ENCODE measurements at regions not wholly inside any gene's neighbourhood (a gene's known extent, or its start where the extent isn't known, plus 50 kb on each side); places are given as distances from the start of the nearest gene placed in this dataset.

DNA sequence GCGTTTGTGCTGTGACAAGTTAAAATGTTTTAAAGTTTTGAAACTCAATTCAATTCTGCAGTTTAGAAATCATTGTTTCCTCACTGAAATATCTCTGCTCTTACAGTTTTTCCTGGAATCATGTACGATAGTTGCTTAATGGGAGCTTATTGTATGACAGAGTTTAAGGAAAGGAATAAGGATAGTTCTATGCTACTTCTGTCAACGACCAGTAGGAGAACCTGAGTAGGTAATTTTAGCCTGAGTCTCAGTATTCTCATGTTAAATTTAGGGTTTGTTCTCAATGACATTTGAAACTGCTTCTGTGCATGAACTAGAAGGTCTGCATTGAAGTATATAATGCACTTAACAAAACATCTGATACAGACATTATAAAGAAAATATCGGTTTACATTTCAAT, 361.1 kb downstream of the CPS1 start:
- DNase-seq (ENCODE audit: extremely low spot score, unreplicated experiment): no peak
- H3K36me3 Mint-ChIP-seq (ENCODE audit: unreplicated experiment): no peaks in the 10 kb centered on the region
- H3K9me3 Mint-ChIP-seq (ENCODE audit: unreplicated experiment): peaks cover 9% of the 10 kb centered on the region
- H3K27ac Mint-ChIP-seq (ENCODE audit: unreplicated experiment): no peak overlapping the region
- no peak overlapping the region for H3K4me3 Mint-ChIP-seq (ENCODE audit: unreplicated experiment)
- H3K27me3 Mint-ChIP-seq (ENCODE audit: unreplicated experiment): no peaks in the 10 kb centered on the region
- TF ChIP-seq, protein P1, sequence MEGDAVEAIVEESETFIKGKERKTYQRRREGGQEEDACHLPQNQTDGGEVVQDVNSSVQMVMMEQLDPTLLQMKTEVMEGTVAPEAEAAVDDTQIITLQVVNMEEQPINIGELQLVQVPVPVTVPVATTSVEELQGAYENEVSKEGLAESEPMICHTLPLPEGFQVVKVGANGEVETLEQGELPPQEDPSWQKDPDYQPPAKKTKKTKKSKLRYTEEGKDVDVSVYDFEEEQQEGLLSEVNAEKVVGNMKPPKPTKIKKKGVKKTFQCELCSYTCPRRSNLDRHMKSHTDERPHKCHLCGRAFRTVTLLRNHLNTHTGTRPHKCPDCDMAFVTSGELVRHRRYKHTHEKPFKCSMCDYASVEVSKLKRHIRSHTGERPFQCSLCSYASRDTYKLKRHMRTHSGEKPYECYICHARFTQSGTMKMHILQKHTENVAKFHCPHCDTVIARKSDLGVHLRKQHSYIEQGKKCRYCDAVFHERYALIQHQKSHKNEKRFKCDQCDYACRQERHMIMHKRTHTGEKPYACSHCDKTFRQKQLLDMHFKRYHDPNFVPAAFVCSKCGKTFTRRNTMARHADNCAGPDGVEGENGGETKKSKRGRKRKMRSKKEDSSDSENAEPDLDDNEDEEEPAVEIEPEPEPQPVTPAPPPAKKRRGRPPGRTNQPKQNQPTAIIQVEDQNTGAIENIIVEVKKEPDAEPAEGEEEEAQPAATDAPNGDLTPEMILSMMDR (IDR thresholded peaks at IDR 0.05): no peak
- H3K4me1 Mint-ChIP-seq (ENCODE audit: unreplicated experiment): no peaks in the 10 kb centered on the region

DNA sequence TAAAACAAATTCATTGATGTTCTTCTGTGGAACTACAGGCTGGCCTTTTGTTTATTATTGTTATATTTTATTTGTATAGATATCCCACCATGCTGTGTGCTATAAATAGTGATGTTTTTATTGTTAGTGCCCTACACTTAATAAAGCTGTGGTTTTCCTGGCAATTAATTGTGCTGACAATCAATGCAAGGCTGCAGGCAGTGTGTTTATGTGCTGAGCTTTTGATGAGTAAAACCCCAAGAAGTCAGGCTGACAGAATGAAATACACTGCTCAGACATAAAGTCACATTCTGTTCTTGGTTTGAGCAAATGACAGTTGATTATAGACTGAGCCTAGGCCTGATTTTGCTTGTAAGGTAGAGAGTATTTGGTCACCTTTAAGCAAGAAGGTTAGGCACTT, 362.7 kb downstream of the CPS1 start:
- no peak for DNase-seq (ENCODE audit: extremely low spot score, unreplicated experiment)
- TF ChIP-seq, protein P1 (IDR thresholded peaks at IDR 0.05): no peak

DNA sequence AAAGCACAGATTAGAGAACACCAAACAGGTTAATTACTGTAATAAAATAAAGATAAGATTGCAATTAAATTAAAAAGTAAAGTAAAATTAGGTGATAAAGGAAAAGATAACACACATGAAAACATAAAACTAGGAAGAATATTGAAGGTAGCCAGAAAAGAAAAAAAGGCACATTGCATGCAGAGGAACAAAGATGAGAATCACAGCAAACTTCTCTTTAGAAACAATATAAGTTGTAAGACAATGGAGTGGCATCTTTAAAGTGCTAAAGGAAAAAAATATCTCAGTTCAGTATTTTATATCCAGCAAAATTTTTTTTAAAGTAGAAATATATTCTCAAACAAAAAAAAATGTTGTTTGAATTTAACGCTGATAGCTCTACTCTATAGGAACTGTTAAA, 366.0 kb downstream of the CPS1 start:
- no peaks in the 10 kb centered on the region for H3K27me3 Mint-ChIP-seq (ENCODE audit: unreplicated experiment)
- TF ChIP-seq, protein P1 (IDR thresholded peaks at IDR 0.05): no peak
- peaks cover 5% of the 10 kb centered on the region for H3K9me3 Mint-ChIP-seq (ENCODE audit: unreplicated experiment)
- H3K27ac Mint-ChIP-seq (ENCODE audit: unreplicated experiment): no peak overlapping the region
- no peaks in the 10 kb centered on the region for H3K36me3 Mint-ChIP-seq (ENCODE audit: unreplicated experiment)
- H3K4me1 Mint-ChIP-seq (ENCODE audit: unreplicated experiment): no peaks in the 10 kb centered on the region
- no peak overlapping the region for H3K4me3 Mint-ChIP-seq (ENCODE audit: unreplicated experiment)
- no peak for DNase-seq (ENCODE audit: extremely low spot score, unreplicated experiment)

More for the DNA sequence above, 362.7 kb downstream of the CPS1 start:
- peaks cover 9% of the 10 kb centered on the region for H3K9me3 Mint-ChIP-seq (ENCODE audit: unreplicated experiment)
- H3K27ac Mint-ChIP-seq (ENCODE audit: unreplicated experiment): no peak overlapping the region
- no peak overlapping the region for H3K4me3 Mint-ChIP-seq (ENCODE audit: unreplicated experiment)
- H3K36me3 Mint-ChIP-seq (ENCODE audit: unreplicated experiment): no peaks in the 10 kb centered on the region
- H3K27me3 Mint-ChIP-seq (ENCODE audit: unreplicated experiment): no peaks in the 10 kb centered on the region
- no peaks in the 10 kb centered on the region for H3K4me1 Mint-ChIP-seq (ENCODE audit: unreplicated experiment)

- H3K4me3 Mint-ChIP-seq (ENCODE audit: unreplicated experiment): no peak overlapping the region
- no peak for DNase-seq (ENCODE audit: extremely low spot score, unreplicated experiment)
- H3K36me3 Mint-ChIP-seq (ENCODE audit: unreplicated experiment): no peaks in the 10 kb centered on the region
- H3K27me3 Mint-ChIP-seq (ENCODE audit: unreplicated experiment): no peaks in the 10 kb centered on the region
- H3K27ac Mint-ChIP-seq (ENCODE audit: unreplicated experiment): no peak overlapping the region
- TF ChIP-seq, protein P1 (IDR thresholded peaks at IDR 0.05): no peak
- H3K4me1 Mint-ChIP-seq (ENCODE audit: unreplicated experiment): no peaks in the 10 kb centered on the region
- no peaks in the 10 kb centered on the region for H3K9me3 Mint-ChIP-seq (ENCODE audit: unreplicated experiment)
These were observed 372.3 kb downstream of the CPS1 start for GRCh38 chr2:210928714-210929113.

DNA sequence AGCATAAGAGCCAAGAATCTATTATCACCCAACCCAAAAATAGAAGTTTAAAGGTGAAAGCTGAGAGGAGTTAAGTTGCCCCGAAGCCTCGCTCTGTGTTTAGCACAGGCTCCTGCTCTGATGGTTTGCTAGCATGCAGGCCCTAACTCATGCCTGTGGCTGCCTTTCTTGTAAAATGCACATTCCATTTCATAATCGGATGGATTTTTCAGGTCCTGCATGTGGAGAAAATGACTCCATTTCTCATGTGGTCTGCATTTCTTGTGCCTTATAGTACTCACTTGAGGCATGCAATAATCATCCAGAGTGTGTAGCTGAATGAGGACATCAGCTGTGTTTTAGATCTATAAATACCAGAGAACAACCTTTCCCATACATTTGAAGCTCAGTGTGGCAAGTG, 381.8 kb downstream of the CPS1 start:
- peaks cover 15% of the 10 kb centered on the region for H3K9me3 Mint-ChIP-seq (ENCODE audit: unreplicated experiment)
- DNase-seq (ENCODE audit: extremely low spot score, unreplicated experiment): no peak
- H3K4me3 Mint-ChIP-seq (ENCODE audit: unreplicated experiment): no peak overlapping the region
- TF ChIP-seq, protein P1 (IDR thresholded peaks at IDR 0.05): no peak
- no peaks in the 10 kb centered on the region for H3K4me1 Mint-ChIP-seq (ENCODE audit: unreplicated experiment)
- H3K27ac Mint-ChIP-seq (ENCODE audit: unreplicated experiment): no peak overlapping the region
- no peaks in the 10 kb centered on the region for H3K27me3 Mint-ChIP-seq (ENCODE audit: unreplicated experiment)
- H3K36me3 Mint-ChIP-seq (ENCODE audit: unreplicated experiment): no peaks in the 10 kb centered on the region

Data from osteocyte (in vitro differentiated cells).